GM12865 (cell line): ENCODE measurements at regions not wholly inside any gene's neighbourhood (a gene's known extent, or its start where the extent isn't known, plus 50 kb on each side); places are given as distances from the start of the nearest gene placed in this dataset.
"Not testable (repeated sequence)": the region's sequence is repeated elsewhere in the genome, so short reads cannot be mapped to it uniquely, and the experiment has no call there.

Source experiments
- DNase-seq: peaks from one replicate; pipeline ENCODE4 v3.0.0; 2010; ENCODE audit warnings: low read depth
- H3K4me3 ChIP-seq: 2 replicates; pipeline ENCODE4 v1.5.1; 2011; ENCODE audit warnings: mild to moderate bottlenecking, low read depth, low read length, control low read depth
- CTCF ChIP-seq: IDR thresholded peaks from 2 replicates; pipeline ENCODE4 v1.5.1; 2011; ENCODE audit warnings: low read length, control low read depth, low read depth, inconsistent platforms; ENCODE audit not compliant: insufficient read depth; ENCODE audit errors: missing control alignments

- TF ChIP-seq CTCF = no peak
- DNase-seq = no peak
- no peak overlapping the region for H3K4me3 ChIP-seq
Observed at GRCh38 chr2:160596441-160596840, 102.8 kb upstream of the RBMS1 start.

GRCh38 chr2:160600437-160600836 lies 106.8 kb upstream of the RBMS1 start:
- DNase-seq, H3K4me3 ChIP-seq: not testable (repeated sequence)

GRCh38 chr2:160602073-160602472 lies 108.5 kb upstream of the RBMS1 start:
- no peak overlapping the region for H3K4me3 ChIP-seq
- TF ChIP-seq CTCF = no peak
- no peak for DNase-seq

- no peak for DNase-seq
- TF ChIP-seq CTCF = no peak
- H3K4me3 ChIP-seq = no peak overlapping the region
Observed at GRCh38 chr2:160603771-160604510, 110.3 kb upstream of the RBMS1 start.

- no peak overlapping the region for H3K4me3 ChIP-seq
- no peak for DNase-seq
Observed at GRCh38 chr2:160606341-160606740, 112.7 kb upstream of the RBMS1 start.

GRCh38 chr2:160608599-160608998 lies 115.0 kb upstream of the RBMS1 start:
- TF ChIP-seq CTCF = no peak
- H3K4me3 ChIP-seq = no peak overlapping the region
- no peak for DNase-seq

More at GRCh38 chr2:160606341-160606740, 112.7 kb upstream of the RBMS1 start:
- TF ChIP-seq CTCF = no peak

GRCh38 chr2:160609346-160609745 lies 115.7 kb upstream of the RBMS1 start:
- no peak for TF ChIP-seq CTCF
- DNase-seq = no peak

More at GRCh38 chr2:160609346-160609745, 115.7 kb upstream of the RBMS1 start:
- H3K4me3 ChIP-seq = no peak overlapping the region
